ENCODE measurements at regions not wholly inside any gene's neighbourhood (a gene's known extent, or its start where the extent isn't known, plus 50 kb on each side); places are given as distances from the start of the nearest gene placed in this dataset.

- Histone ChIP-seq H3K9me1 (ENCODE audit: control insufficient read depth, extremely low read depth, insufficient read depth, low read length) (no peaks in the 10 kb centered on the region), H3K27ac (ENCODE audit: control insufficient read depth, insufficient read depth, low read length) (no peak overlapping the region), H3K4me3 (ENCODE audit: control insufficient read depth in 2 of 3, extremely low read depth in 1 of 3, insufficient read depth in 2 of 3, low read depth in 1 of 3, low read length in 3 of 3) (no peak overlapping the region), H3K79me2 (ENCODE audit: control insufficient read depth, insufficient read depth, low read length) (no peaks in the 10 kb centered on the region), H4K20me1 (ENCODE audit: control insufficient read depth, extremely low read depth, insufficient read depth, low read length) (no peaks in the 10 kb centered on the region), H3K36me3 (ENCODE audit: control insufficient read depth in 2 of 2, extremely low read depth in 1 of 2, insufficient read depth in 2 of 2, low read length in 2 of 2) (no peaks in the 10 kb centered on the region), H3K9me3 (ENCODE audit: control insufficient read depth, low read depth, low read length) (no peaks in the 10 kb centered on the region), H2AFZ (ENCODE audit: control insufficient read depth, low read length) (no peak overlapping the region), H3K4me2 (ENCODE audit: control insufficient read depth, extremely low read depth, insufficient read depth, low read depth, low read length) (no peak overlapping the region), H3K4me1 (ENCODE audit: control insufficient read depth, extremely low read depth, insufficient read depth, low read length) (peaks cover 8% of the 10 kb centered on the region), H3K27me3 (ENCODE audit: control insufficient read depth, extremely low read depth, insufficient read depth, low read length) (no peaks in the 10 kb centered on the region), H3K9ac (ENCODE audit: control insufficient read depth, extremely low read depth, insufficient read depth, low read length) (no peak overlapping the region)
- peak; percentile 5 for DNase-seq (ENCODE audit: low read depth, low spot score)
- FAIRE-seq, result peak; percentile 81
- dilution Hi-C loops (cut with MboI; ENCODE audit: extremely low pct_ligation_motif_present, low sequenced_read_pairs), result no loop called here
- TF ChIP-seq EZH2 (IDR thresholded peaks at IDR 0.05; ENCODE audit: low read length) (no peak), CTCF (optimal IDR thresholded peaks at IDR 0.05 in 1 of 3, IDR thresholded peaks at IDR 0.05 in 1 of 3, conservative IDR thresholded peaks at IDR 0.05 in 1 of 3; ENCODE audit: extremely low read depth in 1 of 3, insufficient read depth in 2 of 3, low read length in 3 of 3) (no peak)
Measured at GRCh38 chrX:6667048-6667768, 132.3 kb upstream of the VCX3A start.

- H2AFZ ChIP-seq (ENCODE audit: control insufficient read depth, low read length), result no peak overlapping the region
- H3K9ac ChIP-seq (ENCODE audit: control insufficient read depth, extremely low read depth, insufficient read depth, low read length), result no peak overlapping the region
- no peaks in the 10 kb centered on the region for H3K36me3 ChIP-seq (ENCODE audit: control insufficient read depth in 2 of 2, extremely low read depth in 1 of 2, insufficient read depth in 2 of 2, low read length in 2 of 2)
- FAIRE-seq (no peak), DNase-seq (ENCODE audit: low read depth, low spot score) (no peak)
- H3K9me3 ChIP-seq (ENCODE audit: control insufficient read depth, low read depth, low read length), result no peaks in the 10 kb centered on the region
- dilution Hi-C loops (cut with MboI; ENCODE audit: extremely low pct_ligation_motif_present, low sequenced_read_pairs), result no loop called here
- no peaks in the 10 kb centered on the region for H3K9me1 ChIP-seq (ENCODE audit: control insufficient read depth, extremely low read depth, insufficient read depth, low read length)
- H3K27ac ChIP-seq (ENCODE audit: control insufficient read depth, insufficient read depth, low read length), result no peak overlapping the region
- H3K27me3 ChIP-seq (ENCODE audit: control insufficient read depth, extremely low read depth, insufficient read depth, low read length), result no peaks in the 10 kb centered on the region
- no peak overlapping the region for H3K4me2 ChIP-seq (ENCODE audit: control insufficient read depth, extremely low read depth, insufficient read depth, low read depth, low read length)
- no peaks in the 10 kb centered on the region for H3K79me2 ChIP-seq (ENCODE audit: control insufficient read depth, insufficient read depth, low read length)
- TF ChIP-seq CTCF (optimal IDR thresholded peaks at IDR 0.05 in 1 of 3, IDR thresholded peaks at IDR 0.05 in 1 of 3, conservative IDR thresholded peaks at IDR 0.05 in 1 of 3; ENCODE audit: extremely low read depth in 1 of 3, insufficient read depth in 2 of 3, low read length in 3 of 3) (no peak), EZH2 (IDR thresholded peaks at IDR 0.05; ENCODE audit: low read length) (no peak)
- no peak overlapping the region for H3K4me3 ChIP-seq (ENCODE audit: control insufficient read depth in 2 of 3, extremely low read depth in 1 of 3, insufficient read depth in 2 of 3, low read depth in 1 of 3, low read length in 3 of 3)
- peaks cover 8% of the 10 kb centered on the region for H3K4me1 ChIP-seq (ENCODE audit: control insufficient read depth, extremely low read depth, insufficient read depth, low read length)
- H4K20me1 ChIP-seq (ENCODE audit: control insufficient read depth, extremely low read depth, insufficient read depth, low read length), result no peaks in the 10 kb centered on the region
Measured at GRCh38 chrX:6666624-6667023, 131.7 kb upstream of the VCX3A start.

All from keratinocyte (primary cell).